SK-MEL-5 (cell line): ENCODE measurements at regions not wholly inside any gene's neighbourhood (a gene's known extent, or its start where the extent isn't known, plus 50 kb on each side); places are given as distances from the start of the nearest gene placed in this dataset.
"Not testable (repeated sequence)": the region's sequence is repeated elsewhere in the genome, so short reads cannot be mapped to it uniquely, and the experiment has no call there.

Experiments used
- DNase-seq: peaks from one replicate; pipeline ENCODE4 v3.0.0-alpha.2; 2016; ENCODE audit warnings: low read depth, low spot score
- in situ Hi-C: cut with HindIII; loops from 2 replicates; pipeline ENCODE4 v1.10.0; 2016; ENCODE audit warnings: low sequenced_read_pairs, high pct_unique_total_duplicates, low pct_unique_long_range_greater_than_20kb

DNA sequence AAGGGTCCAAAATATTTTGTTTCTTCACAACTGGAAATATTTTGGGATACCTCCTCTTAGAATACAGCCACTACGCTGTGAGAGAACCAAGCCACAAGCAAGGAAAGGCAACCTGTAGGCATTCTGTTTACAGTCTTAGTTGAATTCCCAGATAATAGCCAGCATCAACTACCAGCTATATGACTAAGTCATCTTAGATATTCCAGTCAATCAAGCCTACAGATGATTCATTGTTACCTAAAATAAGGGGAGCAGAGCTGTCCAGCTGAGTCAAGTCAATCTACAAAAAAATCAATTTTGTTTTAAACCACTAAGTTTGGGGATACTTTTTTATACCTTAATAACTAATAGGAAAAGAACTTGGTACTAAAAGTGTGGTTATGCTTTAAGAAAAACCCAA lies 526.4 kb upstream of the DPPA4 start:
- in situ Hi-C loops, result no loop called here
- DNase-seq, result no peak

DNA sequence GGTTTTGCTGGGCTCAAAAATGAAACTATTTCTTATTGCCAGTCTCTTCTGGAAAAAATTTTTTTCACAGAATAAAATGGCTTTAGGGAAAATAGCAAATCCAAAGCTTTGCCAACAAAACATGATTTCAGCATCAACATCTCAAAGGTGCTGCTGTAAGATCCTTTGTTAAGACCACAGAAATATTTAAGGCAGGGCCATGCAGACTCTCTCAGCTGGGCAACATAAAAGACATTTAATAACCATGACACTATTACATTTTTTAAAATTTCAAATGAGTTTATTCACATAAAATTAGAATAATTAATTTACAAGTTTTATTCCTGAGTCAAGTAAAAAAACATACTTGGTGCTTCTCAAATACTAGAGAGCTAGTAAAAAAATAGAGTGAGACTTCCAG lies 527.1 kb upstream of the DPPA4 start:
- in situ Hi-C loops, result no loop called here
- DNase-seq, result no peak

DNA sequence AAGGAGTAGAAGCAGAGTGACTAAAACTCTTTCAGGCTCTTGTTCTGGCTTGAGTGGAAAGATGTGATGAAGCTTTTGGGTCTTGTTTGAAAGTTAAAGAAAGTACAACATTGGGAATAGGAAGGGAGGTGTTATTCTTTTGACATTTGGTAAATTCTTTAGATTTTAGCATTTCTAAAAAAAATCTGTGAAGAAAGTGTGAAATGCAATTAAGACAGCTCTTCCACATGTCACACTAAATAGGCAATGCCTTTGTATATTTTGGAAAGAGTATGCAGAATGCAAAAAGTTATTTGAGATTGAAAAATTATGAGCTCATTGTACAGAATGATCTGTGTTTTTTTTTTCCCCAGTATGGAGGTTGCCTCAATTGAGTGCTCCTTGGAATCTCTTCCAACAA lies 532.2 kb upstream of the DPPA4 start:
- no peak for DNase-seq
- in situ Hi-C loops, result no loop called here

DNA sequence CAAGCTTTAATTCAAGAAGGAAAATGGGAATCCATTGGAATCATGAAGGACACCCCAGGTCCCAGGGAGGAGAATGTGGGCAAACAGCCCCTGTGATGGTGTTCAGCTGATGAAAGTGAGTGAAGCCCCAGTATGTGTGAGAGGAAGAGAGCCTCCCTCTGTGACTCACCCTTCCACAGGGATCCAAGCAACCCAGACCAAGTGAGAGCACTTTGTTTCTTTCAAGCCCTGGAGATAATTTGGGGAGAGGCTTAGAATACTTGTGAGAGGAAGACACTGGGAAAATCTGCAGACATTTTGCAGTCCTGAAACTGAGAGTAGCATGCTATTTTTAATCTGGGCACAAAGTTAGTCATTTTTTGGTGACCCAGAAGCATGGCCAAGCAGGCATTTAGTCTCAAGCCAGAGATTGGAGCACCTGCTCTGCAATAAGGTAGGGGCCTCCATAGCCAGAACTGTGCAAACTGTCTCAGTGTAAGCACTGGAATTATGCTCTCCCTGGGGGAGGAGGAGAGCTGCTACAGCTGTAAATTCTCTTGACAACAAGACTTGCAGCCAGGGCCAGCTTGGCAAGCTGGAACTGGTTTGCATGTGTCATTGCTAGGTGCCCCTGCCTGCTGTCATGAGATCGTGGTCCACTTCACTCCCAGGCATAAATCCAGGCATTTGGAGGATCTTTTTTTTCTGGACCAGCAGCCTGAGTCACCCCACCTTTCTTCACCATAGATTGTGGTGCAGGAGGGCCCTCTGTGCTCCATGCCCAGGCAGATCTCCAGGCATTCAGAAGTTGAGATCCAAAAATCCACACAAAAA lies 537.8 kb upstream of the DPPA4 start:
- DNase-seq, result no peak

DNA sequence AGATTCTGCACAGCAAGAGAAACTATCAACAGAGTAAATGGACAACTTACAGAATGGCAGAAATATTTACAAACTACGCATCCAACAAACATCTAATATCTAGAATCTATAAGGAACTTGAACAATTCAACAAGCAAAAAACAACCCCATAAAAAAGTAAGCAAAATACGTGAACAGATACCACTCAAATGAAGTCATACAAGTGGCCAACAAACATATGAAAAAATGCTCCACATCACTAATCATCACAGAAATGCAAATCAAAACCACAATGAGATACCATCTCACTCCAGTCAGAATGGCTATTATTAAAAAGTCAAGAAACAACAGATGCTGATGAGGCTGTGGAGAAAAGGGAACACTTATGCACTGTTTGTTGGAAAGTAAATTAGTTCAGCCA lies 540.3 kb upstream of the DPPA4 start:
- DNase-seq, in situ Hi-C loops: not testable (repeated sequence)

More for the DNA sequence above, 537.8 kb upstream of the DPPA4 start:
- in situ Hi-C loops, result no loop called here

DNA sequence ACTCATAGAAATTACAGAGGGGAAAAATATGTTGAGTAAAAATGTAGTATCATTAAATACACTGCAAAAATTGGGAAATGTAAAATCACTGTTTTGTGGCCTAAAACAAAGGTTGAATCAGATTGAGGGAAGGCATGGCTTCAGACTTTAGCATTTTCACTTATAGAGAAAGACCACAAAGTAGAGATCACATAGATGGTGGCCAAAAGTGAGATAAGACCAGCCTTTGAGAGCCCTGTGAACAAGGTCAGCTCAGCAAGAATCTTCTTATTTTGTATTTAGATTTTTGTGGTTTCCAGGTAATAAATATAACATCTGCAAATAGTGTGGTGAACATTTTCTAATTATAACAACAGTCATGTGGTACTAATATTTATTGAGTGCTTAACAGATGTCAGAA lies 544.8 kb upstream of the DPPA4 start:
- DNase-seq, result no peak
- in situ Hi-C loops, result no loop called here

DNA sequence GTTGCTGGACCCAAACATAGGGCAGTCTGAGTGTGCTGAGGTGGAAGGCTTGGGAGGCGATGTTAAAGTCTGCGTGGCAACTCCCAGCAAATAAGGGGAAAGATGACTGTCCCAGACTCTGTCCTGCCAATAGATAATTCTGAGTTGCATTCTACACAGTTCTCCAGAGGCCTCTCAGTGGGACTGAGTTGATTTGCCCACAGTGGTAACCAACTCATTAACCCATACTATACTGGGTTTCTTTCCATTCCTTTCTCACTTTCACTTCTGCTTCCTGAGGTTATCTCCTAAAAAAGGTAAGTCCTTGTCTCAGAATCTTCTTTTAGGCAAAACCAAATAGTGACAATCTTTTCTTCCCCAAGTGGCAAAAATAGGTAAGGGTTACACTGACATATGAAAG lies 549.9 kb upstream of the DPPA4 start:
- in situ Hi-C loops, result no loop called here
- DNase-seq, result no peak

DNA sequence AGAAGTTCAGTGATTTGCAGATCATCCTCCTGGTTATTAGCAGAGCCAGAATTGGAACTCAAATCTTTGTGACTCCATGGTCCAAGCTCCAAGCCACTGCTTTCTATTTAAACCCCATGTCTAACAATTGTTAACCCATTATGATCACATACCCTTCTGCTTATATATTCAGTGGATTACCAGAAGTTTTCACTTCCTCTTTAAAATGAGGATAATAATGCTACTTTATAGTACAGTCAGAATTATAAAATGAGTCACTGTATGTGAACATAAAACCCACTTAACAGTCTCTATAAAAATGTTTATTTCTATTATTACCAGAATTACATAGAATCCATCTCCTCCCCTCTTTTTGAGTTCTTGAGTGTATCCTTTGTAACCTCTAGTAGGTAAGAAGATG lies 550.7 kb upstream of the DPPA4 start:
- DNase-seq, result no peak

DNA sequence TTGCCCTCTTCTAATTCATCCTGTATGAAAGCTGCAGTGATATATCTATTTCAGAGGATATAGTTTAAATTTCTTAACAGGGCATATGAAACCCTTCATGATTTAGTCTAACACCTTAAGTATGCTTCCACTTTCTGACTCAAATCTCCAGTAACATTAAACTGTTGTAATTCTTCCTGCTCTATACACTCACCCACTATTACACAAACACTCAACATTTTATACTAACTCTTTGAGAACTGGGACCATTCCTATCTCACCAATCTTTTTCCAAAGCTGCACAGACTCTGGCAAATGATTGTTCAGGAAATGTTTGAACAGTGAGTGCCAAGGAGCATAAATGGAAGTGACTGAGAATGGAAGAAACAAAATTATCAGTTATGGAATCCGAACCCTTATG lies 560.4 kb upstream of the DPPA4 start:
- in situ Hi-C loops, result no loop called here
- DNase-seq, result no peak

More for the DNA sequence above, 550.7 kb upstream of the DPPA4 start:
- in situ Hi-C loops, result no loop called here

DNA sequence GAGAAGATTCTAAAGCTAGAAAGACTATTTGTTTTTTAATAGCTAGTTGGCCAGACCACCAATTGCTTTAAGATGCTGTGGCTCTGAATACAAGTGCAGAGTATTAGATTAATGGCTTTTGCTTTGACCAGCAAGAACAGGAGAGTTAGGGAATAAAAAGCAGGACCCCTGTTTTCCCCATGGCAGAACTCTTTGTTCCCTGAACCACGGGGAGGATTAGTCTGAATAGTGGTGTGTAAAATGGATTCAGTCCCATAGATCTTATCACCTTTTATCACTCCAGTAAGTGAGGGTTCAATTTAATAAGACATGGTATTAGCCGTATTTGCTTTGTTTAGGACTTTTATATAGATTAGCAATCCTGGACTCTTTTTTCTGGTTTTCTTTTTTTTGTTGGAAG lies 562.6 kb upstream of the DPPA4 start:
- no peak for DNase-seq
- in situ Hi-C loops, result no loop called here

DNA sequence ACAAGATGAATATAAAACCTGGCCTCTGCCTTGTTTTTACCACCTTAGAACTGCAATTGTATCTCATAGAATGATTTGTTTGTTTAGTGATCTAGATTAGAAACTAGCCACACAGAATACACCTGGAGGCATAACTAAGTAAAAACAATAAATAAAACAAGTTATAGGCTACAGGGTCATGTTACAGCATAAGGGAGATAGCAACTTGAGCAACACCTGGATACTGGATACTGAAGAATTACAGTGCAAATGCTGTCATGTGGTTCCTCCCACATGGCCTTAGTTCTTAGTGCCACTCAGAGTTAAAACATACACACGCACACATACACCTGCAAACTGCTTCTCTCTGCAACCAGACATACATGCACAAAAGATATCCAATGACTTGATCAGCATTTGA lies 563.4 kb upstream of the DPPA4 start:
- in situ Hi-C loops, result no loop called here
- no peak for DNase-seq

DNA sequence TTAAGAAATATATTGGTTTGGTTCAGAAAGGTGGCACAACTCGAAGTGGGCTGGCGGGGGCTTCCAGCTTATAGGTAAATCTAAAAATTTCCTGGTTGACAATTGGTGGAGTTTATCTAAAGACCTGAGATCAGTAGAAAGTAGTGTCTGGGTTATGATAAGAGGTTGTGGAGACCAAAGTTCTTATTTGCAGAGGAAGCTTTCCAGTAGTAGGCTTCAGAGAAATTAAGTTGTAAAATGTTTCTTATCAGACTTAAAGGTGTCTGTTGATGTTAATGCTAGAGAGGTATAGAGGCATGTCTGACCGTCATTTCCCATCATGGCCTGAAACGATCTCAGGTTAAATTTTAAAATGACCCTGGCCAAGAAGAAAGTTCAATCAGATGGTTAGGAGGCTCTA lies 565.2 kb upstream of the DPPA4 start:
- in situ Hi-C loops, result no loop called here
- no peak for DNase-seq

DNA sequence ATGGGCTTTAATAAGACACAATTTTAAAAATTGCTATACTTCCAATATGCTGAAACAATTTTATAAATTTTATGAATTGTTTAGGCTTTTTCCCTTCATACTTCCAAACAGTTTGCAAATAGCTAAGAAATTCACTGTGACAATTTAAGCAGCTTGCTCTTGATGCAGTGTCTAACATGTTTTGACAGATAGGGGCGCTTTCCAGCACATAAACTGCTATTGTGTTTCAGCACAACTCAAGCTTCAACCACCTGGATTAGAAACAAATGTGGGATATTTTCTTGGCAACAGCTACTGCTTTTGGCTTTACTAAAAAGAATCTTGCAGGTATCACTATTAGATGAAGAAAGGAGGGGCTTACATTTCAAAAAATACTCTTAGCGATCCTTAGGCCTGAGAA lies 565.8 kb upstream of the DPPA4 start:
- in situ Hi-C loops, result no loop called here
- DNase-seq, result peak; percentile 12

DNA sequence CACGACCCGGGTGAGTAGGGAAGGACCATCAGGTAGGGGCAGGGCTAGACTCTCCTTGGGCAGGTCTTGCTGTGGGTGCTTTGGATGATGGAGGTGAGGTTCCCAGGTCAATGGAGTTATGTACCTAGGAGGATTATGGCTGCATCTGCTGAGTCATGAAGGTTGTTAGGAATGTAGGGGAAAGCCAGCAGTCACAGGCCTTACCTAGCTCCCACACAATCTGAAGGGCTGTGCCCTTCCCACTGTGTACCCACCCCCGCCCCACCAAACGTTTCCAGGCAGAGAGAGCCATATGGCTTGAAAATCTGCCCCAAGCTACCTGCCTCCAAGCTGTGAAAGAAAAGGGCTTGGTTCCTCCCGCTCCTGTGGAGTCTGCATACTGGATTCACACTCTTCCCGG lies 573.4 kb upstream of the DPPA4 start:
- in situ Hi-C loops, result no loop called here
- DNase-seq, result no peak

DNA sequence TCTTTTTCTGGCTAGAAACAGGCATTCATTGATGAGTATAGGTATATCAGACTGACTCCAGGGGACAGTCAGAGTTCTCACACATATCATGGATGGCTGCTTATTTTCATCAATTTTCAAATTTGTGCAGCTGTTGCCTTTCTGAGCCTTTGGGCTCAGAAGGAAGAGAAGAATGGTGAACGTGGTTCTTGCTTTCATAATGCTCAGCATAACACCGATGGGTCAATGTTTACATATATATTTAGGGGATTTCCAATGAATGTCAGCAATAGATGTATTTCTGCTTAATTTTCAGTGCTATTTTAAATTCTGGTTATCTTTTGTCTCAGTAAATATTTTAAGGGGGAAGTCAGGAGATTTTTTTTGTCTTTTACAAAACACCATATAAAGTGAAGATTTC lies 581.4 kb upstream of the DPPA4 start:
- DNase-seq, result no peak
- in situ Hi-C loops, result no loop called here

DNA sequence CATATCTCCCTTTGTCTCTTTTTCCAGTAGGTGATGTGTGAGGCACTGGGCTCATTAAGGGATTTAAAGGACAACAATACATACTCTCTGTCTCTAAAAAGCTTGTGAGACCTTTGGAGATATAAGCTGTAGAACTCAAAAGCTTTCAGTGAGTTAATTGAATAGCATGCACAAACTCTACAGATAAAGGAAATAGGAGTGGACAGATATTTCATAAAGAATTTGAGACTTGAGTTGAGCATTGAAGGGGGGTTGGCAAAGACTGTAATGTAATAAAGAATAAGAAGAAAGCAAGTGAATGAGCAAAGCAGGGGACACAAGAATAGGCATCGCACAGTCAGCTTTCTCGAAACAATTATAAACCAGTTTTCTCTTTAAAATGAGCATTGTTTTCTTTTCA lies 583.4 kb upstream of the DPPA4 start:
- in situ Hi-C loops, result no loop called here
- DNase-seq, result no peak

DNA sequence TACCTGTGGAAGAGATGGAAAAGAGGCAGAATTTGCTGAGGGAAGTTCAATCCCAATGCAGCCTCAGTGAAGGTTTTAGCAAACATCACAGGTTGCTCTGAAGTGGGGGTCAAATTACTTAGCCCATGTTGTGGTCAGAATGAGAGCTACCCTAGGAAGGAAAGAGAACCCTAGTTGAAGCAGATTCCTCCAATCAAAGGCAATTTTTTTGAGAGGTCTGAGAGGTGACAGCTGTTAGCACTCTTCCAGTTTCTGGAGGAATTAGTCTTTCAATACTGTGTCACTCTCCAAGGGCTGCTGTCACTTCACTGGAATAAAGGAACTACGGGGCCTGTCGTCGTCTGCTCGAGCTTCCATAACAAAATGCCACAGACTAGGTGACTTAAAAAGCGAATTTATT lies 584.2 kb upstream of the DPPA4 start:
- DNase-seq, result no peak
- in situ Hi-C loops, result no loop called here

DNA sequence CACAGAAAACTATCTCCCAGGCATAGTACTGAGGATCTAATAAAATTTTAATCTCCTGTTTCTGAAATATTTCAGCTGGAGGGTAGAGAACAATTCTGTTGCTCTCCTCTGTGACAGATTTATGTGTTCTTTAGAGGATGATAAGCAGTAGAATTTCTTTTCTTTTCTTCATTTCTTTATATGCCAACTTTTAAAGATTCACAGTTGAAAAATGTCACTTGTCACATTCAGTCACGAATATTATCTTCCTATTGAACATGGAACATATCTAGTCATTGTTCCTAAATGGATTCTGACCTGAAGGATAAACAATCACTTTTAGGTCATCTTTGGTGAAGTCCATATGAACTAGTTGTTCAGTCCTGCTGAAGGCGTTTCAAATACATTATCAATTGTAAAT lies 585.5 kb upstream of the DPPA4 start:
- DNase-seq, result no peak
- in situ Hi-C loops, result no loop called here

DNA sequence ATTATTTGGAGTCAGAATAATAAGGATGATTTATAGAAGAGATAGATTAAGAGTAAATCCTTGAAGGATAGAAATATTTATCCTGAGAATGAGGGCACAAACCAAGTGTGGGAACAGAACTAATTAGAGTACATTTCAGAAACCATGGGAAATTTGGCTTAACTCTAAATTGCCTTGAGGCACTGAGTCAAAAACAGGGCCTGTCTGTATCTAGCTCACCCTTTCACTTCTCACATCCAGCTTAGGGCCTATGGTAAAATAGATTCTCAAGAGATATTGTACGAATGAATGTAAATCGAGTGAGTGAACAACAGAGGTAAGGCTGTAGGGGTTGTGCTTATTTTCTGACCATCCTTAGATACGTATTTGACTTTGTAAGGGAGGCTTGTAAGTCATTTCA lies 586.1 kb upstream of the DPPA4 start:
- peak; percentile 22 for DNase-seq
- in situ Hi-C loops, result no loop called here

DNA sequence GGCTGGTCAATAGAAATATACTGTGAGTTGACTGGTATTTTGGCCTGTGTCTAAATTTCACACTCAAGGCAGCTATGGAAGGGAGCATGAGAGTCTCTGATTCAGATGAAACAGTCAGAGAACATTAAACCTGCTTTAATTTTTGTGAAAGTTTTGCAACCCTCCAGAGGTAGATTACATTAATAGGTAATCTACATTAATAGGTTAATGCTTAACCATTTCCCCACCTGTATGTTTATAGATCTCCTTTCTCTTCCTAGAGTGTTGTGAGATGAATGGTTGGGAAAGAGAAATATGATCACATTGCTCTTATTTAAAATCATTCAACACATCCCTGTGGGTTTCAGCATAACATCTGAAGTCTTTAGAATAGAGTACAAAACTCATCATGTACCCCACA lies 586.9 kb upstream of the DPPA4 start:
- DNase-seq, result no peak
- in situ Hi-C loops, result no loop called here
